Colonic mucosa (tissue), 4 donors: ENCODE measurements at regions not wholly inside any gene's neighbourhood (a gene's known extent, or its start where the extent isn't known, plus 50 kb on each side); places are given as distances from the start of the nearest gene placed in this dataset.

Source experiments
- DNase-seq: peaks from one replicate; pipeline ENCODE4 v3.0.0-alpha.2; 2020
- H3K27ac ChIP-seq: fragments of 200-600 bp; one replicate; pipeline ENCODE4 v1.8.0; 2021
- H3K27me3 ChIP-seq: fragments of 200-600 bp; one replicate; pipeline ENCODE4 v1.8.0; 2021
- H3K36me3 ChIP-seq: fragments of 200-600 bp; one replicate; pipeline ENCODE4 v1.8.0; 2021
- H3K4me1 ChIP-seq: fragments of 200-600 bp; one replicate; pipeline ENCODE4 v1.8.0; 2021; ENCODE audit warnings: mild to moderate bottlenecking
- H3K4me3 ChIP-seq: fragments of 200-600 bp; one replicate; pipeline ENCODE4 v1.8.0; 2021
- H3K9ac ChIP-seq, 2 donors: one replicate each; pipeline ENCODE4 v1.7.0; 2013; ENCODE audit warnings: control low read depth in 2 of 2, low read depth in 2 of 2, low read length in 2 of 2
- H3K9me3 ChIP-seq: fragments of 200-600 bp; one replicate; pipeline ENCODE4 v1.8.0; 2021
- intact Hi-C: fragments of 100-400 bp; cut with DNase I; formaldehyde crosslinking; loops from one replicate; pipeline ENCODE4 v1.14.1; 2022
- TF ChIP-seq, protein P1 (sequence below): fragments of 200-600 bp; IDR thresholded peaks from one replicate; pipeline ENCODE4 v1.8.0; 2022; ENCODE audit warnings: antibody characterized with exemption, mild to moderate bottlenecking
- donor health status: healthy.
- donor health status: DM: no; HTN: no; CAD: no.
- donor health status: DM: no; HTN: no; CAD: no.

DNA sequence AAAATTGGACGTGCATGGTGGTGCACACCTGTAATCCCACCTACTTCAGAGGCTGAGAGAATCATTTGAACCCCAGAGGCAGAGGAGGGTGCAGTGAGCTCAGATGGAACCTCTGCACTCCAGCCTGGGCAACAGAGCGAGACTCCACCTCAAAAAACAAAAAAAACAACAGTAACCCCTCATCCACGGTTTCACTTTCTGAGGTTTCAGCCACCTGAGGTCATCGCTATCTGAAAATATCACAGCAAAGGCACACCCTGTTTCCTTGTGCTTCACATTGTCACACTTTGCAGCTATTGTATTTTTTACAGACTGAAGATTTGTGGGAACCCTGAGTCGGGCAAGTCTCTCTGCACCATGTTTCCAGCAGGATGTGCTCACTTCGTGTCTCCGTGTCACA is 54.1 kb upstream of the FOXQ1 start:
- no peaks in the 10 kb centered on the region for H3K9me3 ChIP-seq
- H3K36me3 ChIP-seq = no peaks in the 10 kb centered on the region
- TF ChIP-seq, protein P1, sequence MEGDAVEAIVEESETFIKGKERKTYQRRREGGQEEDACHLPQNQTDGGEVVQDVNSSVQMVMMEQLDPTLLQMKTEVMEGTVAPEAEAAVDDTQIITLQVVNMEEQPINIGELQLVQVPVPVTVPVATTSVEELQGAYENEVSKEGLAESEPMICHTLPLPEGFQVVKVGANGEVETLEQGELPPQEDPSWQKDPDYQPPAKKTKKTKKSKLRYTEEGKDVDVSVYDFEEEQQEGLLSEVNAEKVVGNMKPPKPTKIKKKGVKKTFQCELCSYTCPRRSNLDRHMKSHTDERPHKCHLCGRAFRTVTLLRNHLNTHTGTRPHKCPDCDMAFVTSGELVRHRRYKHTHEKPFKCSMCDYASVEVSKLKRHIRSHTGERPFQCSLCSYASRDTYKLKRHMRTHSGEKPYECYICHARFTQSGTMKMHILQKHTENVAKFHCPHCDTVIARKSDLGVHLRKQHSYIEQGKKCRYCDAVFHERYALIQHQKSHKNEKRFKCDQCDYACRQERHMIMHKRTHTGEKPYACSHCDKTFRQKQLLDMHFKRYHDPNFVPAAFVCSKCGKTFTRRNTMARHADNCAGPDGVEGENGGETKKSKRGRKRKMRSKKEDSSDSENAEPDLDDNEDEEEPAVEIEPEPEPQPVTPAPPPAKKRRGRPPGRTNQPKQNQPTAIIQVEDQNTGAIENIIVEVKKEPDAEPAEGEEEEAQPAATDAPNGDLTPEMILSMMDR = no peak
- H3K4me3 ChIP-seq = no peak overlapping the region
- no peak overlapping the region for H3K9ac ChIP-seq
- DNase-seq = no peak
- no peaks in the 10 kb centered on the region for H3K4me1 ChIP-seq
- no peaks in the 10 kb centered on the region for H3K27me3 ChIP-seq
- no peak overlapping the region for H3K27ac ChIP-seq
- intact Hi-C loops = no loop called here

DNA sequence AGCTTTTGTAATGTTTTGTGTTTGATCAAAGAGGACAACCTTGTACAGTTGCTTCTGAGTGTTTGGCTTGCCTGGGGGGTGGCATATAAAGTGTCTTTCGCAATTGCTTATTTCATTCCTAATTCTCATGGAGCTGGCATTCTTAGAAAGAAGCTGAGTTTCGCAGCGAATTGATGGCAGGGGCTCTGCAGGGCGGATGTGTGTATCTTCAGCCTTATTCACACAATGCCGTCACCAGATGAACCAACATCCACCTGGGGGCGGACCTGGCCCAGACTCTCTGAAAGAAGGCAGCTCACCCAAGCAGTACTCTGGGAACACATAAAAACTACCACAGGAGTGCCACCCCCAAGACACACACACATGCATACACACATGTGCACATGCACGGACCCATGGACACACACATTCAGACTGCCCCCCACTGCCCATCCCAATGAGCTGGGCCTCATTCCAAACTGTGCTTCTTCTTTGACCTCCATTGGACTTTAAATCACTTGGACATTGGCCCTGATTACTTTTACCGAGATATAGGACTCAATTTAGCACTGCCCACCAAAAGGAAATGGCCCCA is 55.4 kb upstream of the FOXQ1 start:
- intact Hi-C loops = no loop called here
- DNase-seq = no peak
- Histone ChIP-seq H3K4me1 (no peaks in the 10 kb centered on the region), H3K4me3 (no peak overlapping the region), H3K9me3 (no peaks in the 10 kb centered on the region), H3K27ac (no peak overlapping the region), H3K27me3 (no peaks in the 10 kb centered on the region), H3K9ac (no peak overlapping the region), H3K36me3 (no peaks in the 10 kb centered on the region)
- TF ChIP-seq, protein P1 = no peak

DNA sequence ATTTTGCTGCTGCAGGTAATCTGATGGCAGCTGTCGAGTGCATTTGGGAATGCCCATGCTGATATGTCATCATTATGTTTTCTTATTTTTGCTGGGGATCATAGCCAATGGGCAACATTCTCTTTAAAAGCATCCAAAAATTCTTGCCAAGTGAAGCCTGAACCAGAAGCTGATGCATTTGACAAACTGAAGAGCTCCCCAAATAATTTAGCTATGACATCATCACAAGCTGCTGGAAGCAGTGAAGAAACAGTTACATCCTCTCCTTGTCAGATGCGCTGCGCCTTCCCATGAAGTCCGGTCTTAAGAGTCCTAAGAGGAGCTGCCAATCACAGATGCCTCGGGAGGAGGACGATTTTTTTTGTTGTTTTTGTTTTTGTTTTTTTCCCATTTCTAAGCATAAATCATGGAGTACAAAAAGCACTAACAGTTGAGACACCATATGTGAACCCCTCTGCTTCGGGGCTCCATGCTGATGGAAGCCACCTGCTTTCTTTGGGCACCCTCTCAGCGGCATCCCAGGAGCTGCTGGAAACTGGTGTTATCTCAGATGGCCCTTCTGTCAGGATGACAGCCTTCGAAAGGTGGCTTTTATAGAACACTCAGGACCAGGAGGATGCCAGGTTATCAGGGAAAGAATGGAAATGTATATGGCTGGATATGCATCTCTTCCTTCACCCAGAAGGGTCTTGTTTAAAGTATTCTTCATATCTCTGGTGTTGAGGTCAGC is 56.1 kb upstream of the FOXQ1 start:
- TF ChIP-seq, protein P1 = no peak
- Histone ChIP-seq H3K27me3 (no peaks in the 10 kb centered on the region), H3K36me3 (no peaks in the 10 kb centered on the region), H3K9ac (no peak overlapping the region), H3K4me1 (no peaks in the 10 kb centered on the region), H3K27ac (no peak overlapping the region), H3K9me3 (no peaks in the 10 kb centered on the region), H3K4me3 (no peak overlapping the region)
- intact Hi-C loops = no loop called here
- DNase-seq = no peak

DNA sequence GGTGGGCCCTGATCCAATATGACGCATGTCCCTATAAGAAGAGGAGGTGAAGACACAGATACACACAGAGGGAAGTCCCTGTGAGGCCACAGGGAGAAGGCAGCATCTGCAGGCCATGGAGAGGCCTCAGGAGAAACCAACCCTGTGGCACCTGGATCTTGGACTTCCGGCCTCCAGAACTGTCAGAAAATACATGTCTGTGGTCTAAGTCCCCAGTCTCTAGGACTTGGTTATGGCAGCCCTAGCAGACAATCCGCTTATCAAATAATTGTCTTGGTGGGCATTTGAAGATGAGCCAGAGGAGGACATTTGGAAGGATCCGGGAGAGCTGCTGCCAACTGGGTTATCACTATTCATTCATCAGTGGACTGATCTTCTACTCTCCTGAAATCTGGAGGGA is 57.6 kb upstream of the FOXQ1 start:
- intact Hi-C loops = no loop called here
- H3K9ac ChIP-seq = no peak overlapping the region
- no peaks in the 10 kb centered on the region for H3K27me3 ChIP-seq
- H3K9me3 ChIP-seq = no peaks in the 10 kb centered on the region
- no peak overlapping the region for H3K4me3 ChIP-seq
- H3K36me3 ChIP-seq = no peaks in the 10 kb centered on the region
- TF ChIP-seq, protein P1 = no peak
- H3K4me1 ChIP-seq = no peaks in the 10 kb centered on the region
- no peak overlapping the region for H3K27ac ChIP-seq
- DNase-seq = no peak

DNA sequence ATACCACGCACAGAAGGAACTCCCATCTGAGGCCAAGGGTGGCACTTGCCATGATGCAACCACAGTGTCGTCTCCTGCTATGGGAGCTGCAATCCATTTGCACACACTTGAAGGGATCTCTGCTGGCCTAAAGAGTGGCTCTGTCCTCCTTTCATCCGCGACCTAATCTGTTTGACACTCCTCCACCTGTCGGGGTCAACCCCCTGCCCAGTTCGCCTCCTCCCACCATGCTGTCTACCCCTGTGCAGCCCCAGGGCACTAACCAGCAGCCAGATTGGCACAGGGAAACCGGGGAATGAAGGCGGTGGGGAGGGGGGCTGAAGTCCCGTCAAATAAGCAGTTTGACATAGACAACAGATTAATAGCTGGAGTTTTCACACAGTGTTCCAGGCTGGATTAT is 58.1 kb upstream of the FOXQ1 start:
- Histone ChIP-seq H3K4me3 (no peak overlapping the region), H3K9ac (no peak overlapping the region), H3K27ac (no peak overlapping the region), H3K36me3 (no peaks in the 10 kb centered on the region), H3K4me1 (no peaks in the 10 kb centered on the region), H3K27me3 (no peaks in the 10 kb centered on the region), H3K9me3 (no peaks in the 10 kb centered on the region)
- DNase-seq = no peak
- TF ChIP-seq, protein P1 = no peak
- intact Hi-C loops = no loop called here
